PC-3 (cell line): ENCODE measurements at regions not wholly inside any gene's neighbourhood (a gene's known extent, or its start where the extent isn't known, plus 50 kb on each side); places are given as distances from the start of the nearest gene placed in this dataset.
"Not testable (repeated sequence)": the region's sequence is repeated elsewhere in the genome, so short reads cannot be mapped to it uniquely, and the experiment has no call there.

ENCODE experiments used
- EZH2 ChIP-seq: fragments of 300-600 bp; sonication (generic); IDR thresholded peaks from one replicate; pipeline ENCODE4 v1.6.1; 2017; ENCODE audit warnings: antibody characterized with exemption, mild to moderate bottlenecking, low read length; ENCODE audit not compliant: unreplicated experiment
- TF ChIP-seq, protein P1 (sequence below): fragments of 300-600 bp; sonication (generic); conservative IDR thresholded peaks from 2 replicates; pipeline ENCODE4 v1.5.1; 2017; ENCODE audit warnings: antibody characterized with exemption, low read depth, mild to moderate bottlenecking, low read length

DNA sequence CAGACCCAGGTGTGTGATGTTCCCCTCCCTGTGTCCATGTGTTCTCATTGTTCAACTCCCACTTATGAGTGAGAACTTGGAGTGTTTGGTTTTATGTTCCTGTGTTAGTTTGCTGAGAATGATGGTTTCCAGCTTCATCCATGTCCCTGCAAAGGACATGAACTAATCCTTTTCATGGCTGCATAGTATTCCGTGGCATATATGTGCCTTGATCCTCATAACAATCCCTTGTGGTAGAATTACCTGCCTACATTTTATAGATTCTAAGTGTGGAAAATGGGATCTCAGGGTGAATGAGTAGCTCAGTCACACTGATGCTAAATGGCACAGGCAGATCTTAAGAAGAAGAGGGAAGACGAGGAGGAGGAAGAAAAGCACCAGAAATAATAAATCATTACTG, 202.7 kb downstream of the ALDH8A1 start:
- TF ChIP-seq, protein P1, sequence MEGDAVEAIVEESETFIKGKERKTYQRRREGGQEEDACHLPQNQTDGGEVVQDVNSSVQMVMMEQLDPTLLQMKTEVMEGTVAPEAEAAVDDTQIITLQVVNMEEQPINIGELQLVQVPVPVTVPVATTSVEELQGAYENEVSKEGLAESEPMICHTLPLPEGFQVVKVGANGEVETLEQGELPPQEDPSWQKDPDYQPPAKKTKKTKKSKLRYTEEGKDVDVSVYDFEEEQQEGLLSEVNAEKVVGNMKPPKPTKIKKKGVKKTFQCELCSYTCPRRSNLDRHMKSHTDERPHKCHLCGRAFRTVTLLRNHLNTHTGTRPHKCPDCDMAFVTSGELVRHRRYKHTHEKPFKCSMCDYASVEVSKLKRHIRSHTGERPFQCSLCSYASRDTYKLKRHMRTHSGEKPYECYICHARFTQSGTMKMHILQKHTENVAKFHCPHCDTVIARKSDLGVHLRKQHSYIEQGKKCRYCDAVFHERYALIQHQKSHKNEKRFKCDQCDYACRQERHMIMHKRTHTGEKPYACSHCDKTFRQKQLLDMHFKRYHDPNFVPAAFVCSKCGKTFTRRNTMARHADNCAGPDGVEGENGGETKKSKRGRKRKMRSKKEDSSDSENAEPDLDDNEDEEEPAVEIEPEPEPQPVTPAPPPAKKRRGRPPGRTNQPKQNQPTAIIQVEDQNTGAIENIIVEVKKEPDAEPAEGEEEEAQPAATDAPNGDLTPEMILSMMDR, result not testable (repeated sequence)
- not testable (repeated sequence) for TF ChIP-seq EZH2
